K562 (cell line): ENCODE measurements at regions not wholly inside any gene's neighbourhood (a gene's known extent, or its start where the extent isn't known, plus 50 kb on each side); places are given as distances from the start of the nearest gene placed in this dataset.
A peak's percentile ranks its signal among the peaks of the same experiment; 100 is the strongest.

Source experiments
- ATAC-seq: fragments of 200-7000 bp; cut with Tn5 transposase; 3 replicates; pipeline ENCODE4 v1.9.1; 2020; ENCODE audit warnings: moderate library complexity
- BruUV-seq: library from RNA; stranded (reverse); fragments of 400-500 nt; replicated peaks from 2 replicates; lab custom pipeline; 2021; lab: Mats Ljungman, UMichigan
- CTCF ChIA-PET: fragments of 300-600 bp; formaldehyde crosslinking; extraction: SDS; loops from one replicate; lab custom pipeline; 2021; ENCODE audit warnings: low intra/inter-chr PET ratio; lab: Yijun Ruan, JAX
- POLR2A ChIA-PET: fragments of 300-600, 350-650 bp; sonication (Branson Sonifier 250); formaldehyde crosslinking; extraction: SDS; loops from one replicate; lab custom pipeline; 2021; ENCODE audit warnings: antibody characterized with exemption, inconsistent platforms; lab: Yijun Ruan, JAX
- DNase-seq, 4 experiments: peaks; one replicate each; pipeline versions ENCODE4 v3.0.0 to v3.0.0-alpha.2; 2011 to 2018; ENCODE audit warnings: low spot score in 3 of 4, mixed read lengths in 3 of 4; ENCODE audit errors: extremely low read depth in 1 of 4
- FAIRE-seq: peaks from 2 replicates; lab custom pipeline; 2011; peaks lifted over from hg19 to GRCh38; lab: Jason Lieb, UNC
- H2AFZ ChIP-seq: 2 replicates; pipeline ENCODE4 v1.6.0; 2011; ENCODE audit warnings: low read depth, low read length, control low read depth, inconsistent platforms
- H3K27ac ChIP-seq: fragments of 200-600 bp; 3 replicates; pipeline ENCODE4 v1.8.0; 2011; ENCODE audit warnings: low read depth, mild to moderate bottlenecking, control low read depth, inconsistent platforms, low read length, moderate library complexity, mixed read lengths; ENCODE audit errors: extremely low read depth
- H3K27me3 ChIP-seq, 2 experiments: fragments of 300-600 bp in 1 of 2; 2 replicates in 1 of 2; 3 replicates in 1 of 2; pipeline versions ENCODE4 v1.6.0 to v1.8.0; 2011; ENCODE audit warnings: inconsistent platforms in 2 of 2, low read length in 2 of 2, mild to moderate bottlenecking in 1 of 2, mixed read lengths in 1 of 2, moderate library complexity in 1 of 2; ENCODE audit not compliant: control insufficient read depth in 2 of 2, insufficient read depth in 2 of 2
- H3K36me3 ChIP-seq: fragments of 300-600 bp; 3 replicates; pipeline ENCODE4 v1.8.0; 2011; ENCODE audit warnings: mild to moderate bottlenecking, low read length, inconsistent platforms; ENCODE audit not compliant: control insufficient read depth, insufficient read depth
- H3K4me1 ChIP-seq, 2 experiments: fragments of 200-600 bp in 1 of 2; replicated peaks in 1 of 2; 2 replicates in 1 of 2; 3 replicates in 1 of 2; pipeline versions ENCODE4 v1.5.1 to v1.8.0; 2011; ENCODE audit warnings: inconsistent platforms in 2 of 2, low read length in 2 of 2, mild to moderate bottlenecking in 1 of 2, mixed read lengths in 1 of 2, moderate library complexity in 1 of 2; ENCODE audit not compliant: control insufficient read depth in 2 of 2, insufficient read depth in 2 of 2
- H3K4me2 ChIP-seq: 2 replicates; pipeline ENCODE4 v1.6.1; 2011; ENCODE audit warnings: low read length, control low read depth, inconsistent platforms, mixed read lengths; ENCODE audit not compliant: insufficient read depth
- H3K4me3 ChIP-seq: fragments of 200-600 bp; sonication (generic), shearing (Covaris generic); 2 replicates; pipeline ENCODE4 v1.5.1; 2016; ENCODE audit warnings: control low read depth, inconsistent platforms
- H3K79me2 ChIP-seq: fragments of 200-600 bp; 3 replicates; pipeline ENCODE4 v1.8.0; 2011; ENCODE audit warnings: low read length, inconsistent platforms; ENCODE audit not compliant: control insufficient read depth, insufficient read depth
- H3K9ac ChIP-seq, 2 experiments: 2 replicates each; pipeline versions ENCODE4 v1.6.0 to v1.6.1; 2011; ENCODE audit warnings: low read depth in 2 of 2, low read length in 2 of 2, control low read depth in 1 of 2, inconsistent platforms in 1 of 2, mild to moderate bottlenecking in 1 of 2, mixed read lengths in 1 of 2; ENCODE audit not compliant: insufficient read depth in 1 of 2
- H3K9me1 ChIP-seq: one replicate; pipeline ENCODE4 v1.6.0; 2011; ENCODE audit warnings: inconsistent platforms, mild to moderate bottlenecking, low read length, moderate library complexity; ENCODE audit not compliant: control insufficient read depth, insufficient read depth
- H3K9me3 ChIP-seq: replicated peaks from 2 replicates; pipeline ENCODE4 v1.5.1; 2011; ENCODE audit warnings: low read depth, low read length, inconsistent platforms; ENCODE audit not compliant: control insufficient read depth, insufficient read depth
- H4K20me1 ChIP-seq: replicated peaks from 2 replicates; pipeline ENCODE4 v1.6.1; 2011; ENCODE audit warnings: low read length, inconsistent platforms, mixed read lengths; ENCODE audit not compliant: control insufficient read depth, insufficient read depth
- CBX1 ChIP-seq: sonication (generic); IDR thresholded peaks from 2 replicates; pipeline ENCODE4 v1.6.1; 2016; ENCODE audit warnings: antibody characterized with exemption, low read depth, mild to moderate bottlenecking
- CEBPB ChIP-seq: fragments of 450-650 bp; IDR thresholded peaks from 2 replicates; pipeline ENCODE4 v1.6.1; 2016; ENCODE audit warnings: missing genetic modification characterization, missing compliant biosample characterization
- ETS2 ChIP-seq: IDR thresholded peaks from 2 replicates; pipeline ENCODE4 v1.6.1; 2016; ENCODE audit warnings: borderline replicate concordance, missing genetic modification characterization, mild to moderate bottlenecking, moderate library complexity, missing compliant biosample characterization; ENCODE audit not compliant: poor library complexity, severe bottlenecking
- FOXK2 ChIP-seq, 2 experiments: fragments of 450-650 bp; IDR thresholded peaks in 1 of 2; conservative IDR thresholded peaks in 1 of 2; 2 replicates each; pipeline ENCODE4 v1.6.1; 2016; ENCODE audit warnings: low read depth in 2 of 2, mild to moderate bottlenecking in 1 of 2
- GABPB1 ChIP-seq: sonication (generic); formaldehyde crosslinking; IDR thresholded peaks from 2 replicates; pipeline ENCODE4 v1.8.0; 2022; ENCODE audit warnings: mild to moderate bottlenecking, missing genetic modification reagents
- HEY1 ChIP-seq: fragments of 250-450 bp; sonication (Bioruptor Pico); IDR thresholded peaks from 2 replicates; pipeline ENCODE4 v1.5.0; 2020; ENCODE audit warnings: mild to moderate bottlenecking, moderate library complexity, borderline replicate concordance
- HNRNPK ChIP-seq: fragments of 200-400 bp; formaldehyde crosslinking; IDR thresholded peaks from one replicate; pipeline ENCODE4 v1.6.1; 2018; ENCODE audit warnings: mild to moderate bottlenecking, low read depth, low read length; ENCODE audit not compliant: poor library complexity, severe bottlenecking
- HOMEZ ChIP-seq: fragments of 250-450 bp; sonication (Bioruptor Pico); IDR thresholded peaks from 2 replicates; pipeline ENCODE4 v1.4.0; 2020; ENCODE audit warnings: mild to moderate bottlenecking, moderate library complexity
- KHSRP ChIP-seq: fragments of 450-650 bp; IDR thresholded peaks from 2 replicates; pipeline ENCODE4 v1.6.1; 2017
- OTX1 ChIP-seq: fragments of 450-650 bp; formaldehyde crosslinking; IDR thresholded peaks from 2 replicates; pipeline ENCODE4 v1.4.0; 2022; ENCODE audit warnings: mild to moderate bottlenecking
- PCBP2 ChIP-seq: fragments of 200-400 bp; formaldehyde crosslinking; IDR thresholded peaks from 2 replicates; pipeline ENCODE4 v1.6.1; 2018; ENCODE audit warnings: low read length, low read depth, mild to moderate bottlenecking, moderate library complexity; ENCODE audit not compliant: poor library complexity, severe bottlenecking
- PPARD ChIP-seq: fragments of 250-450 bp; sonication (Bioruptor Pico); IDR thresholded peaks from 2 replicates; pipeline ENCODE4 v1.8.0; 2022; ENCODE audit warnings: inconsistent platforms, mild to moderate bottlenecking, moderate library complexity
- ZNF444 ChIP-seq: fragments of 250-450 bp; sonication (Bioruptor Pico); IDR thresholded peaks from 2 replicates; pipeline ENCODE4 v1.4.0; 2020; ENCODE audit warnings: mild to moderate bottlenecking, moderate library complexity
- ZNF717 ChIP-seq: fragments of 250-450 bp; sonication (Bioruptor Pico); IDR thresholded peaks from 2 replicates; pipeline ENCODE4 v1.5.0; 2021
- ZSCAN29 ChIP-seq: fragments of 450-650 bp; IDR thresholded peaks from 2 replicates; pipeline ENCODE4 v1.6.1; 2017
- WGBS: fragments of 100-300 bp; shearing (Covaris generic); methylation state at CpG from one replicate; pipeline ENCODE4 v1.1.6; 2016; ENCODE audit warnings: low coverage, mixed read lengths; ENCODE audit not compliant: insufficient coverage; ENCODE audit errors: missing lambda C conversion rate; 5-methylcytosine and 5-hydroxymethylcytosine counted together
- in situ Hi-C: fragments of 300-500 bp; cut with MboI; formaldehyde crosslinking; loops from 4 replicates; pipeline ENCODE4 v1.15.0; 2018; ENCODE audit warnings: inconsistent platforms, mixed read lengths
- intact Hi-C: fragments of 100-400 bp; cut with micrococcal nuclease; formaldehyde crosslinking; loops from 2 replicates; pipeline ENCODE4 v1.14.2; 2022
- TF ChIP-seq, protein P1 (sequence below): sonication (generic); formaldehyde crosslinking; IDR thresholded peaks from 2 replicates; pipeline ENCODE4 v1.8.1; 2023; ENCODE audit warnings: mild to moderate bottlenecking, missing genetic modification reagents
- TF ChIP-seq, protein P2 (sequence below): fragments of 250-450 bp; sonication (Bioruptor Pico); IDR thresholded peaks from 2 replicates; pipeline ENCODE4 v1.4.0; 2020; ENCODE audit warnings: borderline replicate concordance

GRCh38 chr3:168506589-168506988 lies 410.9 kb upstream of the GOLIM4 start:
- TF ChIP-seq HOMEZ (CRISPR knock-in tag) (no peak), PPARD (no peak), HEY1 (CRISPR knock-in tag) (no peak), OTX1 (CRISPR knock-in tag) (no peak), KHSRP (no peak), HNRNPK (peak; percentile 73), CEBPB (tag) (no peak), ZNF717 (CRISPR knock-in tag) (no peak), FOXK2 (conservative IDR thresholded peaks at IDR 0.05 in 1 of 2, IDR thresholded peaks at IDR 0.05 in 1 of 2; ENCODE audit: low read depth in 2 of 2) (no peak), GABPB1 (CRISPR knock-in tag) (no peak), ZSCAN29 (no peak), ETS2 (tag) (no peak), ZNF444 (CRISPR knock-in tag) (no peak), CBX1 (no peak), PCBP2 (peak; percentile 47)
- TF ChIP-seq, protein P1, sequence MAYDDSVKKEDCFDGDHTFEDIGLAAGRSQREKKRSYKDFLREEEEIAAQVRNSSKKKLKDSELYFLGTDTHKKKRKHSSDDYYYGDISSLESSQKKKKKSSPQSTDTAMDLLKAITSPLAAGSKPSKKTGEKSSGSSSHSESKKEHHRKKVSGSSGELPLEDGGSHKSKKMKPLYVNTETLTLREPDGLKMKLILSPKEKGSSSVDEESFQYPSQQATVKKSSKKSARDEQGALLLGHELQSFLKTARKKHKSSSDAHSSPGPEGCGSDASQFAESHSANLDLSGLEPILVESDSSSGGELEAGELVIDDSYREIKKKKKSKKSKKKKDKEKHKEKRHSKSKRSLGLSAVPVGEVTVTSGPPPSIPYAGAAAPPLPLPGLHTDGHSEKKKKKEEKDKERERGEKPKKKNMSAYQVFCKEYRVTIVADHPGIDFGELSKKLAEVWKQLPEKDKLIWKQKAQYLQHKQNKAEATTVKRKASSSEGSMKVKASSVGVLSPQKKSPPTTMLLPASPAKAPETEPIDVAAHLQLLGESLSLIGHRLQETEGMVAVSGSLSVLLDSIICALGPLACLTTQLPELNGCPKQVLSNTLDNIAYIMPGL (CRISPR knock-in tag): no peak
- TF ChIP-seq, protein P2, sequence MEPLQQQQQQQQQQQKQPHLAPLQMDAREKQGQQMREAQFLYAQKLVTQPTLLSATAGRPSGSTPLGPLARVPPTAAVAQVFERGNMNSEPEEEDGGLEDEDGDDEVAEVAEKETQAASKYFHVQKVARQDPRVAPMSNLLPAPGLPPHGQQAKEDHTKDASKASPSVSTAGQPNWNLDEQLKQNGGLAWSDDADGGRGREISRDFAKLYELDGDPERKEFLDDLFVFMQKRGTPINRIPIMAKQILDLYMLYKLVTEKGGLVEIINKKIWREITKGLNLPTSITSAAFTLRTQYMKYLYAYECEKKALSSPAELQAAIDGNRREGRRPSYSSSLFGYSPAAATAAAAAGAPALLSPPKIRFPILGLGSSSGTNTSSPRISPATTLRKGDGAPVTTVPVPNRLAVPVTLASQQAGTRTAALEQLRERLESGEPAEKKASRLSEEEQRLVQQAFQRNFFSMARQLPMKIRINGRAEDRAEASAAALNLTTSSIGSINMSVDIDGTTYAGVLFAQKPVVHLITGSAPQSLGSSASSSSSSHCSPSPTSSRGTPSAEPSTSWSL (CRISPR knock-in tag): no peak
- ChIA-PET CTCF (no interaction called here), POLR2A (no interaction called here)
- no peak overlapping the region for H3K27ac ChIP-seq
- BruUV-seq: no TSS peak
- H4K20me1 ChIP-seq: no peaks in the 10 kb centered on the region
- no peak overlapping the region for H3K9ac ChIP-seq
- no CpG with 5 or more reads among the region's 1 CpG for WGBS
- H3K9me1 ChIP-seq: no peaks in the 10 kb centered on the region
- no peaks in the 10 kb centered on the region for H3K36me3 ChIP-seq
- intact Hi-C loops: no loop called here
- H3K79me2 ChIP-seq: no peaks in the 10 kb centered on the region
- no peaks in the 10 kb centered on the region for H3K9me3 ChIP-seq
- no peak for DNase-seq
- no peaks in the 10 kb centered on the region for H3K27me3 ChIP-seq
- H3K4me1 ChIP-seq: no peaks in the 10 kb centered on the region
- no peak for FAIRE-seq
- no peak overlapping the region for H3K4me3 ChIP-seq
- no peak overlapping the region for H3K4me2 ChIP-seq
- ATAC-seq: no peak
- no peak overlapping the region for H2AFZ ChIP-seq
- in situ Hi-C loops: no loop called here
